SK-N-SH (cell line): ENCODE measurements at regions not wholly inside any gene's neighbourhood (a gene's known extent, or its start where the extent isn't known, plus 50 kb on each side); places are given as distances from the start of the nearest gene placed in this dataset.

ENCODE experiments used
- CTCF ChIA-PET: fragments of 300-600, 350-600 bp; formaldehyde crosslinking; extraction: SDS; loops from one replicate; lab custom pipeline; 2021; lab: Yijun Ruan, JAX
- POLR2A ChIA-PET: fragments of 350-600 bp; sonication (Branson Sonifier 250); formaldehyde crosslinking; extraction: SDS; loops from one replicate; lab custom pipeline; 2020; ENCODE audit warnings: antibody characterized with exemption, inconsistent platforms; lab: Yijun Ruan, JAX
- DNase-seq: peaks from one replicate; pipeline ENCODE4 v3.0.0; 2012
- H2AFZ ChIP-seq: fragments of 200-600 bp; sonication (generic); 2 replicates; pipeline ENCODE4 v1.8.1; 2016; ENCODE audit warnings: antibody characterized with exemption, mild to moderate bottlenecking, low read depth
- H3F3A ChIP-seq: fragments of 200-600 bp; sonication (generic); replicated peaks from 2 replicates; pipeline ENCODE3; 2016; ENCODE audit warnings: antibody characterized with exemption, mild to moderate bottlenecking; ENCODE audit not compliant: insufficient read depth
- H3K27ac ChIP-seq, 2 experiments: fragments of 200-500 bp in 1 of 2; fragments of 200-600 bp in 1 of 2; sonication (Bioruptor generic) in 1 of 2; sonication (generic), shearing (Covaris generic) in 1 of 2; 2 replicates each; pipeline versions ENCODE4 v1.5.1 to v1.6.1; 2014 to 2016; ENCODE audit warnings: low read depth in 2 of 2, inconsistent platforms in 1 of 2, low read length in 1 of 2, mild to moderate bottlenecking in 1 of 2, mixed read lengths in 1 of 2
- H3K27me3 ChIP-seq: fragments of 200-600 bp; sonication (generic), shearing (Covaris generic); 2 replicates; pipeline ENCODE4 v1.6.1; 2016; ENCODE audit warnings: mixed run types; ENCODE audit not compliant: insufficient read depth
- H3K36me3 ChIP-seq, 2 experiments: fragments of 200-500 bp in 1 of 2; fragments of 200-600 bp in 1 of 2; sonication (Bioruptor generic) in 1 of 2; sonication (generic) in 1 of 2; replicated peaks in 1 of 2; 2 replicates each; pipeline versions ENCODE3 to v1.5.1; 2014 to 2016; ENCODE audit warnings: low read length in 1 of 2, mild to moderate bottlenecking in 1 of 2; ENCODE audit not compliant: insufficient read depth in 2 of 2, control insufficient read depth in 1 of 2
- H3K4me1 ChIP-seq, 2 experiments: fragments of 200-500 bp in 1 of 2; fragments of 200-600 bp in 1 of 2; sonication (Bioruptor generic) in 1 of 2; sonication (generic), shearing (Covaris generic) in 1 of 2; 2 replicates each; pipeline versions ENCODE4 v1.5.1 to v1.6.1; 2014 to 2016; ENCODE audit warnings: low read depth in 1 of 2, low read length in 1 of 2, mixed run types in 1 of 2; ENCODE audit not compliant: insufficient read depth in 2 of 2, control insufficient read depth in 1 of 2
- H3K4me2 ChIP-seq: fragments of 200-600 bp; sonication (generic), shearing (Covaris generic); 2 replicates; pipeline ENCODE4 v1.6.1; 2017; ENCODE audit warnings: mixed run types
- H3K4me3 ChIP-seq, 2 experiments: fragments of 200-500 bp in 1 of 2; fragments of 200-600 bp in 1 of 2; sonication (Bioruptor generic) in 1 of 2; sonication (generic), shearing (Covaris generic) in 1 of 2; 2 replicates each; pipeline versions ENCODE4 v1.5.1 to v1.8.1; 2014 to 2016; ENCODE audit warnings: low read depth in 2 of 2, inconsistent platforms in 1 of 2, low read length in 1 of 2, mild to moderate bottlenecking in 1 of 2, mixed read lengths in 1 of 2, moderate library complexity in 1 of 2
- H3K79me2 ChIP-seq: fragments of 200-600 bp; sonication (generic); 2 replicates; pipeline ENCODE4 v1.8.1; 2017; ENCODE audit warnings: mild to moderate bottlenecking; ENCODE audit not compliant: insufficient read depth
- H3K9ac ChIP-seq: fragments of 200-600 bp; sonication (generic); 2 replicates; pipeline ENCODE4 v1.6.1; 2017; ENCODE audit warnings: mixed run types
- H3K9me2 ChIP-seq: fragments of 200-600 bp; sonication (generic); 2 replicates; pipeline ENCODE4 v1.6.1; 2017; ENCODE audit warnings: mixed run types
- H3K9me3 ChIP-seq: fragments of 200-600 bp; sonication (generic); 2 replicates; pipeline ENCODE4 v1.6.1; 2017; ENCODE audit warnings: mixed run types, mild to moderate bottlenecking, moderate library complexity
- H4K20me1 ChIP-seq: fragments of 200-600 bp; sonication (generic); 2 replicates; pipeline ENCODE4 v1.6.1; 2017; ENCODE audit warnings: mild to moderate bottlenecking, mixed run types; ENCODE audit not compliant: insufficient read depth
- CHD2 ChIP-seq: fragments of 150-350 bp; IDR thresholded peaks from 2 replicates; pipeline ENCODE4 v1.6.1; 2018; ENCODE audit warnings: low read length; ENCODE audit not compliant: partially characterized antibody
- CTCF ChIP-seq: fragments of 200-600 bp; sonication (generic); IDR thresholded peaks from 2 replicates; pipeline ENCODE4 v1.6.1; 2017; ENCODE audit warnings: antibody characterized with exemption, mild to moderate bottlenecking, moderate library complexity
- EP300 ChIP-seq, 2 experiments: IDR thresholded peaks; 2 replicates each; pipeline versions ENCODE4 v1.4.0 to v1.6.1; 2012; ENCODE audit warnings: borderline replicate concordance in 1 of 2, low read depth in 1 of 2, low read length in 1 of 2
- GATA2 ChIP-seq: sonication (generic); formaldehyde crosslinking; IDR thresholded peaks from 2 replicates; pipeline ENCODE4 v1.5.0; 2020; ENCODE audit warnings: mild to moderate bottlenecking, missing genetic modification reagents
- IRF3 ChIP-seq: fragments of 150-350 bp; IDR thresholded peaks from 2 replicates; pipeline ENCODE4 v1.6.1; 2016; ENCODE audit warnings: mild to moderate bottlenecking, low read depth, low read length
- MEF2A ChIP-seq: IDR thresholded peaks from 2 replicates; pipeline ENCODE4 v1.4.0; 2012; ENCODE audit warnings: low read depth, borderline replicate concordance
- MXI1 ChIP-seq: IDR thresholded peaks from 2 replicates; pipeline ENCODE4 v1.6.1; 2012; ENCODE audit warnings: mild to moderate bottlenecking, low read depth, low read length, improper control_type of control experiment
- NFIC ChIP-seq: IDR thresholded peaks from 2 replicates; pipeline ENCODE4 v1.4.0; 2012; ENCODE audit warnings: borderline replicate concordance
- NRF1 ChIP-seq: IDR thresholded peaks from 2 replicates; pipeline ENCODE4 v1.6.1; 2012; ENCODE audit warnings: low read depth, mild to moderate bottlenecking, low read length
- RAD21 ChIP-seq: IDR thresholded peaks from 2 replicates; pipeline ENCODE4 v1.6.1; 2012; ENCODE audit warnings: mild to moderate bottlenecking, low read length
- RCOR1 ChIP-seq: fragments of 150-350 bp; IDR thresholded peaks from 2 replicates; pipeline ENCODE4 v1.6.1; 2017; ENCODE audit warnings: antibody characterized with exemption, low read length
- SIN3A ChIP-seq: IDR thresholded peaks from 2 replicates; pipeline ENCODE4 v1.6.1; 2012; ENCODE audit warnings: low read depth, mild to moderate bottlenecking, low read length, moderate library complexity, borderline replicate concordance
- TCF12 ChIP-seq: IDR thresholded peaks from 2 replicates; pipeline ENCODE4 v1.4.0; 2012
- TEAD4 ChIP-seq: IDR thresholded peaks from 2 replicates; pipeline ENCODE4 v1.4.0; 2012; ENCODE audit warnings: mild to moderate bottlenecking, borderline replicate concordance; ENCODE audit not compliant: insufficient read depth
- USF2 ChIP-seq: fragments of 150-350 bp; IDR thresholded peaks from 2 replicates; pipeline ENCODE4 v1.6.1; 2017; ENCODE audit warnings: antibody characterized with exemption, low read length, low read depth, borderline replicate concordance
- YY1 ChIP-seq: IDR thresholded peaks from 2 replicates; pipeline ENCODE4 v1.4.0; 2012; ENCODE audit warnings: low read depth, mild to moderate bottlenecking
- WGBS: methylation state at CpG from one replicate; pipeline ENCODE4 v1.1.6; 2017; ENCODE audit warnings: low lambda C conversion rate; 5-methylcytosine and 5-hydroxymethylcytosine counted together
- TF ChIP-seq, protein P1 (sequence below): IDR thresholded peaks from 2 replicates; pipeline ENCODE4 v1.4.0; 2012; ENCODE audit warnings: low read depth, borderline replicate concordance
- TF ChIP-seq, protein P2 (sequence below): IDR thresholded peaks from 2 replicates; pipeline ENCODE4 v1.6.1; 2012; ENCODE audit warnings: mild to moderate bottlenecking, low read depth, low read length, moderate library complexity
- TF ChIP-seq, protein P3 (sequence below): IDR thresholded peaks from 2 replicates; pipeline ENCODE4 v1.4.0; 2012; ENCODE audit warnings: low read depth, borderline replicate concordance

DNA sequence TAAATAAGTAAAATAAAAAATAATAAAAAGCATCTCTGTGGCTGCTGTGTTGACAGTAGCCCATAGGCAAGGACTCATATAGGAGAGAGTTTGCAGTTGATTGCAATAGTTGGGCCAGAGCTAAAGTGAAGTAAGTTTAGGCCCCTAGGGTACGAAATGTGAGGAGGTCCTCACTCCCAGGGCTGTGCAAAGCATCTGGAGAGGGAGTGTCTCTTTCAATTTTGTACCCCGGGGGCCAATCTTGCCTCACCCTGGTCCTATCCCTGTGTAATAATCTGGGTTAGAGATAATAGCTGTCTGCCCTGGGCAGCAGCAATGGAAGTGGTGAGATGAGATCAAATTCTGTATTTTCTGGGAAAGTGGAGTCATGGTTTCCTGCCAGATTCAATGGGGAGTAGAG is 365.7 kb downstream of the GATA3 start:
- Histone ChIP-seq H3K4me1 (no peaks in the 10 kb centered on the region), H3K9me3 (no peaks in the 10 kb centered on the region), H2AFZ (no peak overlapping the region), H3K9ac (no peak overlapping the region), H4K20me1 (no peaks in the 10 kb centered on the region), H3K27me3 (no peaks in the 10 kb centered on the region), H3K36me3 (no peaks in the 10 kb centered on the region), H3K27ac (no peak overlapping the region), H3K4me3 (no peak overlapping the region), H3K79me2 (no peaks in the 10 kb centered on the region), H3K4me2 (no peak overlapping the region), H3F3A (no peaks in the 10 kb centered on the region), H3K9me2 (no peaks in the 10 kb centered on the region)
- TF ChIP-seq MEF2A = no peak
- TF ChIP-seq, protein P1, sequence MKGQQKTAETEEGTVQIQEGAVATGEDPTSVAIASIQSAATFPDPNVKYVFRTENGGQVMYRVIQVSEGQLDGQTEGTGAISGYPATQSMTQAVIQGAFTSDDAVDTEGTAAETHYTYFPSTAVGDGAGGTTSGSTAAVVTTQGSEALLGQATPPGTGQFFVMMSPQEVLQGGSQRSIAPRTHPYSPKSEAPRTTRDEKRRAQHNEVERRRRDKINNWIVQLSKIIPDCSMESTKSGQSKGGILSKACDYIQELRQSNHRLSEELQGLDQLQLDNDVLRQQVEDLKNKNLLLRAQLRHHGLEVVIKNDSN = no peak
- no peak for TF ChIP-seq MXI1
- no peak for TF ChIP-seq NFIC
- no peak for TF ChIP-seq RCOR1
- TF ChIP-seq SIN3A = no peak
- TF ChIP-seq YY1 = no peak
- TF ChIP-seq USF2 = no peak
- TF ChIP-seq IRF3 = no peak
- no peak for TF ChIP-seq TEAD4
- no peak for TF ChIP-seq NRF1
- no peak for TF ChIP-seq CHD2
- TF ChIP-seq, protein P2, sequence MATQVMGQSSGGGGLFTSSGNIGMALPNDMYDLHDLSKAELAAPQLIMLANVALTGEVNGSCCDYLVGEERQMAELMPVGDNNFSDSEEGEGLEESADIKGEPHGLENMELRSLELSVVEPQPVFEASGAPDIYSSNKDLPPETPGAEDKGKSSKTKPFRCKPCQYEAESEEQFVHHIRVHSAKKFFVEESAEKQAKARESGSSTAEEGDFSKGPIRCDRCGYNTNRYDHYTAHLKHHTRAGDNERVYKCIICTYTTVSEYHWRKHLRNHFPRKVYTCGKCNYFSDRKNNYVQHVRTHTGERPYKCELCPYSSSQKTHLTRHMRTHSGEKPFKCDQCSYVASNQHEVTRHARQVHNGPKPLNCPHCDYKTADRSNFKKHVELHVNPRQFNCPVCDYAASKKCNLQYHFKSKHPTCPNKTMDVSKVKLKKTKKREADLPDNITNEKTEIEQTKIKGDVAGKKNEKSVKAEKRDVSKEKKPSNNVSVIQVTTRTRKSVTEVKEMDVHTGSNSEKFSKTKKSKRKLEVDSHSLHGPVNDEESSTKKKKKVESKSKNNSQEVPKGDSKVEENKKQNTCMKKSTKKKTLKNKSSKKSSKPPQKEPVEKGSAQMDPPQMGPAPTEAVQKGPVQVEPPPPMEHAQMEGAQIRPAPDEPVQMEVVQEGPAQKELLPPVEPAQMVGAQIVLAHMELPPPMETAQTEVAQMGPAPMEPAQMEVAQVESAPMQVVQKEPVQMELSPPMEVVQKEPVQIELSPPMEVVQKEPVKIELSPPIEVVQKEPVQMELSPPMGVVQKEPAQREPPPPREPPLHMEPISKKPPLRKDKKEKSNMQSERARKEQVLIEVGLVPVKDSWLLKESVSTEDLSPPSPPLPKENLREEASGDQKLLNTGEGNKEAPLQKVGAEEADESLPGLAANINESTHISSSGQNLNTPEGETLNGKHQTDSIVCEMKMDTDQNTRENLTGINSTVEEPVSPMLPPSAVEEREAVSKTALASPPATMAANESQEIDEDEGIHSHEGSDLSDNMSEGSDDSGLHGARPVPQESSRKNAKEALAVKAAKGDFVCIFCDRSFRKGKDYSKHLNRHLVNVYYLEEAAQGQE = no peak
- no peak for TF ChIP-seq TCF12
- no peak for TF ChIP-seq CTCF
- TF ChIP-seq EP300 (IDR thresholded peaks at IDR 0.05; ENCODE audit: borderline replicate concordance in 1 of 2, low read depth in 1 of 2, low read length in 1 of 2) = no peak
- TF ChIP-seq, protein P3, sequence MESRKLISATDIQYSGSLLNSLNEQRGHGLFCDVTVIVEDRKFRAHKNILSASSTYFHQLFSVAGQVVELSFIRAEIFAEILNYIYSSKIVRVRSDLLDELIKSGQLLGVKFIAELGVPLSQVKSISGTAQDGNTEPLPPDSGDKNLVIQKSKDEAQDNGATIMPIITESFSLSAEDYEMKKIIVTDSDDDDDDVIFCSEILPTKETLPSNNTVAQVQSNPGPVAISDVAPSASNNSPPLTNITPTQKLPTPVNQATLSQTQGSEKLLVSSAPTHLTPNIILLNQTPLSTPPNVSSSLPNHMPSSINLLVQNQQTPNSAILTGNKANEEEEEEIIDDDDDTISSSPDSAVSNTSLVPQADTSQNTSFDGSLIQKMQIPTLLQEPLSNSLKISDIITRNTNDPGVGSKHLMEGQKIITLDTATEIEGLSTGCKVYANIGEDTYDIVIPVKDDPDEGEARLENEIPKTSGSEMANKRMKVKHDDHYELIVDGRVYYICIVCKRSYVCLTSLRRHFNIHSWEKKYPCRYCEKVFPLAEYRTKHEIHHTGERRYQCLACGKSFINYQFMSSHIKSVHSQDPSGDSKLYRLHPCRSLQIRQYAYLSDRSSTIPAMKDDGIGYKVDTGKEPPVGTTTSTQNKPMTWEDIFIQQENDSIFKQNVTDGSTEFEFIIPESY = no peak
- TF ChIP-seq GATA2 = no peak
- no peak for TF ChIP-seq RAD21
- no peak for DNase-seq
- WGBS = 14% methylated on average over 2 of the region's 2 CpGs
- CTCF ChIA-PET = interaction anchor here (1.0 kb wide), 1 partner anchor 9 kb away, joined by 3 read pairs; no protein-coding TSS in a partner anchor
- POLR2A ChIA-PET = no interaction called here
